Loucy (cell line): ENCODE measurements at regions not wholly inside any gene's neighbourhood (a gene's known extent, or its start where the extent isn't known, plus 50 kb on each side); places are given as distances from the start of the nearest gene placed in this dataset.

Experiments used
- CTCF ChIP-seq: fragments of 200-600 bp; sonication (generic); conservative IDR thresholded peaks from 2 replicates; pipeline ENCODE4 v1.5.1; 2014; ENCODE audit warnings: mild to moderate bottlenecking, antibody characterized with exemption, low read length
- EZH2phosphoT487 ChIP-seq: fragments of 200-600 bp; IDR thresholded peaks from 2 replicates; pipeline ENCODE4 v1.6.1; 2018; ENCODE audit warnings: antibody characterized with exemption, mild to moderate bottlenecking, moderate library complexity, borderline replicate concordance

GRCh38 chr6:106785298-106785697, 155.9 kb downstream of the QRSL1 start:
- TF ChIP-seq CTCF: no peak
- no peak for TF ChIP-seq EZH2phosphoT487
